IMR-90 (cell line): ENCODE measurements at regions not wholly inside any gene's neighbourhood (a gene's known extent, or its start where the extent isn't known, plus 50 kb on each side); places are given as distances from the start of the nearest gene placed in this dataset.

ENCODE experiments used
- ATAC-seq: fragments of 200-7000 bp; cut with Tn5 transposase; 2 replicates; pipeline ENCODE4 v1.9.1; 2020; ENCODE audit warnings: low read depth, mild to moderate bottlenecking, moderate library complexity
- BruUV-seq: library from RNA; stranded (reverse); fragments of 400-500 nt; replicated peaks from 2 replicates; lab custom pipeline; 2021; lab: Mats Ljungman, UMichigan
- CTCF ChIA-PET: fragments of 300-600 bp; formaldehyde crosslinking; extraction: SDS; loops from one replicate; lab custom pipeline; 2021; ENCODE audit warnings: antibody characterized with exemption; lab: Yijun Ruan, JAX
- POLR2A ChIA-PET: fragments of 300-600 bp; sonication (Branson Sonifier 250); formaldehyde crosslinking; loops from one replicate; lab custom pipeline; 2022; ENCODE audit warnings: antibody characterized with exemption; ENCODE audit not compliant: unreplicated experiment; lab: Charles Lee
- DNase-seq: peaks from one replicate; pipeline ENCODE4 v3.0.0; 2013
- H2AFZ ChIP-seq: replicated peaks from 2 replicates; pipeline ENCODE3; 2013; ENCODE audit warnings: low read length, mild to moderate bottlenecking; ENCODE audit not compliant: poor library complexity
- H2AK5ac ChIP-seq: 2 replicates; pipeline ENCODE4 v1.6.1; 2013; ENCODE audit warnings: low read depth, low read length, inconsistent platforms
- H2AK9ac ChIP-seq: replicated peaks from 2 replicates; pipeline ENCODE3; 2013; ENCODE audit warnings: mild to moderate bottlenecking, low read depth, low read length, moderate library complexity; ENCODE audit not compliant: poor library complexity
- H2BK120ac ChIP-seq: 2 replicates; pipeline ENCODE4 v1.6.1; 2013; ENCODE audit warnings: low read depth, low read length, inconsistent platforms
- H2BK15ac ChIP-seq: 3 replicates; pipeline ENCODE4 v1.6.1; 2013; ENCODE audit warnings: low read depth, low read length, inconsistent platforms
- H2BK20ac ChIP-seq: 2 replicates; pipeline ENCODE4 v1.6.1; 2013; ENCODE audit warnings: low read depth, mild to moderate bottlenecking, inconsistent platforms, low read length, moderate library complexity
- H2BK5ac ChIP-seq: 2 replicates; pipeline ENCODE4 v1.6.1; 2013; ENCODE audit warnings: mild to moderate bottlenecking, low read depth, low read length, inconsistent platforms; ENCODE audit not compliant: poor library complexity, severe bottlenecking
- H3K14ac ChIP-seq: replicated peaks from 2 replicates; pipeline ENCODE4 v1.6.1; 2013; ENCODE audit warnings: low read depth, low read length, inconsistent platforms
- H3K18ac ChIP-seq: 2 replicates; pipeline ENCODE4 v1.6.1; 2013; ENCODE audit warnings: low read depth, low read length, control low read depth
- H3K23ac ChIP-seq: 2 replicates; pipeline ENCODE4 v1.6.1; 2013; ENCODE audit warnings: low read depth, low read length, inconsistent platforms
- H3K27ac ChIP-seq: 2 replicates; pipeline ENCODE4 v1.5.1; 2013; ENCODE audit warnings: mild to moderate bottlenecking, control low read depth, low read length; ENCODE audit not compliant: insufficient read depth
- H3K27me3 ChIP-seq: 2 replicates; pipeline ENCODE4 v1.6.1; 2013; ENCODE audit warnings: low read length; ENCODE audit not compliant: control insufficient read depth, insufficient read depth
- H3K36me3 ChIP-seq: 2 replicates; pipeline ENCODE4 v1.6.1; 2013; ENCODE audit warnings: low read length, mixed read lengths; ENCODE audit not compliant: control insufficient read depth, insufficient read depth
- H3K4ac ChIP-seq: 2 replicates; pipeline ENCODE4 v1.6.1; 2013; ENCODE audit warnings: low read depth, low read length, inconsistent platforms
- H3K4me1 ChIP-seq: 2 replicates; pipeline ENCODE4 v1.6.1; 2013; ENCODE audit warnings: low read length, mixed read lengths; ENCODE audit not compliant: control insufficient read depth, insufficient read depth
- H3K4me2 ChIP-seq: 2 replicates; pipeline ENCODE4 v1.6.1; 2013; ENCODE audit warnings: low read depth, mild to moderate bottlenecking, control low read depth, low read length, moderate library complexity
- H3K4me3 ChIP-seq: 2 replicates; pipeline ENCODE4 v1.5.1; 2013; ENCODE audit warnings: low read depth, mild to moderate bottlenecking, control low read depth, low read length, moderate library complexity; ENCODE audit not compliant: insufficient read depth
- H3K56ac ChIP-seq: 2 replicates; pipeline ENCODE4 v1.6.1; 2013; ENCODE audit warnings: low read length, inconsistent platforms; ENCODE audit not compliant: insufficient read depth; ENCODE audit errors: extremely low read depth
- H3K79me1 ChIP-seq, 2 experiments: 2 replicates each; pipeline ENCODE4 v1.6.1; 2013; ENCODE audit warnings: low read length in 2 of 2, inconsistent platforms in 1 of 2, low read depth in 1 of 2
- H3K9ac ChIP-seq: 2 replicates; pipeline ENCODE4 v1.6.1; 2013; ENCODE audit warnings: low read depth, low read length, control low read depth
- H3K9me1 ChIP-seq: 2 replicates; pipeline ENCODE4 v1.6.1; 2013; ENCODE audit warnings: low read length, inconsistent platforms; ENCODE audit not compliant: insufficient read depth
- H3K9me3 ChIP-seq: 2 replicates; pipeline ENCODE4 v1.6.1; 2013; ENCODE audit warnings: low read length; ENCODE audit not compliant: control insufficient read depth, insufficient read depth
- H4K20me1 ChIP-seq: 2 replicates; pipeline ENCODE4 v1.6.1; 2013; ENCODE audit warnings: low read length, inconsistent platforms; ENCODE audit not compliant: insufficient read depth
- H4K5ac ChIP-seq: 2 replicates; pipeline ENCODE4 v1.6.1; 2013; ENCODE audit warnings: mild to moderate bottlenecking, low read depth, low read length, control low read depth
- H4K8ac ChIP-seq, 2 experiments: 2 replicates each; pipeline ENCODE4 v1.6.1; 2013; ENCODE audit warnings: low read depth in 2 of 2, low read length in 2 of 2, control low read depth in 1 of 2, inconsistent platforms in 1 of 2
- H4K91ac ChIP-seq: 2 replicates; pipeline ENCODE4 v1.6.1; 2013; ENCODE audit warnings: low read depth, low read length, inconsistent platforms; ENCODE audit not compliant: insufficient read depth
- BHLHE40 ChIP-seq: fragments of 150-350 bp; IDR thresholded peaks from 2 replicates; pipeline ENCODE4 v1.6.1; 2016; ENCODE audit warnings: mild to moderate bottlenecking, low read depth, low read length
- CTCF ChIP-seq: conservative IDR thresholded peaks from 2 replicates; pipeline ENCODE4 v1.5.1; 2012; ENCODE audit warnings: mild to moderate bottlenecking, low read depth, low read length, improper control_type of control experiment
- FOS ChIP-seq: fragments of 150-350 bp; IDR thresholded peaks from 2 replicates; pipeline ENCODE4 v1.6.1; 2016; ENCODE audit warnings: low read depth, low read length
- MXI1 ChIP-seq: IDR thresholded peaks from 2 replicates; pipeline ENCODE4 v1.6.1; 2012; ENCODE audit warnings: low read depth, mild to moderate bottlenecking, low read length, moderate library complexity, borderline replicate concordance
- NFE2L2 ChIP-seq: fragments of 150-350 bp; IDR thresholded peaks from 2 replicates; pipeline ENCODE4 v1.6.1; 2016; ENCODE audit warnings: low read depth, mild to moderate bottlenecking, low read length
- POLR2A ChIP-seq: IDR thresholded peaks from 2 replicates; pipeline ENCODE4 v1.6.1; 2012; ENCODE audit warnings: mild to moderate bottlenecking, low read depth, low read length
- RAD21 ChIP-seq: IDR thresholded peaks from 2 replicates; pipeline ENCODE4 v1.6.1; 2012; ENCODE audit warnings: low read length, improper control_type of control experiment
- RFX5 ChIP-seq: IDR thresholded peaks from 2 replicates; pipeline ENCODE4 v1.8.0; 2012; ENCODE audit warnings: low read depth, mild to moderate bottlenecking, low read length, moderate library complexity
- SMC3 ChIP-seq: fragments of 150-350 bp; IDR thresholded peaks from 2 replicates; pipeline ENCODE4 v1.6.1; 2016; ENCODE audit warnings: low read depth, mild to moderate bottlenecking, antibody characterized with exemption, low read length, moderate library complexity
- WGBS, 2 experiments: methylation state at CpG; one replicate each; pipeline versions ENCODE4 v1.1.5 to v1.1.7; 2013; ENCODE audit warnings: missing lambda C conversion rate in 2 of 2; ENCODE audit not compliant: insufficient read length in 1 of 2; ENCODE audit errors: extremely low coverage in 2 of 2; 5-methylcytosine and 5-hydroxymethylcytosine counted together
- dilution Hi-C: fragments of 300-500 bp; cut with HindIII; formaldehyde crosslinking; loops from one replicate; pipeline ENCODE4 v1.14.3; 2018; ENCODE audit warnings: low sequenced_read_pairs; ENCODE audit not compliant: unreplicated experiment
- in situ Hi-C: fragments of 300-500 bp; cut with MboI; formaldehyde crosslinking; loops from 3 replicates; pipeline ENCODE4 v1.14.3; 2019; ENCODE audit warnings: low sequenced_read_pairs, inconsistent platforms, mixed read lengths
- intact Hi-C: fragments of 100-400 bp; cut with micrococcal nuclease; formaldehyde crosslinking; loops from 2 replicates; pipeline ENCODE4 v1.10.0; 2022
- TF ChIP-seq, protein P1 (sequence below): fragments of 150-350 bp; IDR thresholded peaks from 2 replicates; pipeline ENCODE4 v1.6.1; 2016; ENCODE audit warnings: low read depth, mild to moderate bottlenecking, low read length, moderate library complexity, borderline replicate concordance

GRCh38 chr3:106251160-106251892, 382.5 kb upstream of the CBLB start:
- Histone ChIP-seq H2BK120ac (no peak overlapping the region), H2BK15ac (no peak overlapping the region), H3K4me1 (no peaks in the 10 kb centered on the region), H4K91ac (no peak overlapping the region), H3K4me2 (no peak overlapping the region), H3K9ac (no peak overlapping the region), H2BK5ac (no peak overlapping the region), H3K36me3 (no peaks in the 10 kb centered on the region), H3K14ac (no peak overlapping the region), H3K4ac (no peak overlapping the region; the same call in 1 of the 2 replicates), H3K79me1 (no peaks in the 10 kb centered on the region), H2BK20ac (no peak overlapping the region), H3K23ac (no peak overlapping the region), H4K20me1 (no peaks in the 10 kb centered on the region), H2AK5ac (no peak overlapping the region), H4K5ac (no peak overlapping the region), H2AK9ac (no peak overlapping the region), H3K27me3 (no peaks in the 10 kb centered on the region), H3K9me1 (no peaks in the 10 kb centered on the region), H3K4me3 (no peak overlapping the region), H3K27ac (no peak overlapping the region), H2AFZ (no peak overlapping the region), H3K56ac (no peak overlapping the region), H4K8ac (no peak overlapping the region), H3K9me3 (peaks cover 8% of the 10 kb centered on the region), H3K18ac (no peak overlapping the region)
- TF ChIP-seq POLR2A (no peak), CTCF (no peak), RFX5 (no peak), RAD21 (no peak), MXI1 (no peak), BHLHE40 (no peak), NFE2L2 (no peak), FOS (no peak), SMC3 (no peak)
- TF ChIP-seq, protein P1, sequence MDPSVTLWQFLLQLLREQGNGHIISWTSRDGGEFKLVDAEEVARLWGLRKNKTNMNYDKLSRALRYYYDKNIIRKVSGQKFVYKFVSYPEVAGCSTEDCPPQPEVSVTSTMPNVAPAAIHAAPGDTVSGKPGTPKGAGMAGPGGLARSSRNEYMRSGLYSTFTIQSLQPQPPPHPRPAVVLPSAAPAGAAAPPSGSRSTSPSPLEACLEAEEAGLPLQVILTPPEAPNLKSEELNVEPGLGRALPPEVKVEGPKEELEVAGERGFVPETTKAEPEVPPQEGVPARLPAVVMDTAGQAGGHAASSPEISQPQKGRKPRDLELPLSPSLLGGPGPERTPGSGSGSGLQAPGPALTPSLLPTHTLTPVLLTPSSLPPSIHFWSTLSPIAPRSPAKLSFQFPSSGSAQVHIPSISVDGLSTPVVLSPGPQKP, result no peak
- WGBS, 2 experiments, result no CpG with 5 or more reads among the region's 2 CpGs
- ChIA-PET CTCF (interaction anchor here (0.7 kb wide), 1 partner anchor 117 kb away, joined by 3 read pairs; no protein-coding TSS in a partner anchor), POLR2A (no interaction called here)
- BruUV-seq, result no TSS peak
- dilution Hi-C loops, result no loop called here
- ATAC-seq (no peak), DNase-seq (no peak)
- intact Hi-C loops, result no loop called here
- in situ Hi-C loops, result no loop called here
